Retinal pigment epithelial cell (primary cell): ENCODE measurements at regions not wholly inside any gene's neighbourhood (a gene's known extent, or its start where the extent isn't known, plus 50 kb on each side); places are given as distances from the start of the nearest gene placed in this dataset.

Experiments
- DNase-seq: peaks from one replicate; pipeline ENCODE4 v3.0.0-alpha.2; 2010; ENCODE audit warnings: low read depth
- H3K4me3 ChIP-seq: 2 replicates; pipeline ENCODE4 v1.5.1; 2011; ENCODE audit warnings: mild to moderate bottlenecking, low read length, control low read depth, moderate library complexity
- CTCF ChIP-seq: conservative IDR thresholded peaks from 2 replicates; pipeline ENCODE4 v1.5.1; 2011; ENCODE audit warnings: low read depth, low read length, control low read depth, inconsistent platforms

- H3K4me3 ChIP-seq: no peak overlapping the region
- no peak for DNase-seq
- TF ChIP-seq CTCF: no peak
Measured at GRCh38 chr18:70663141-70663540, 374.3 kb downstream of the SOCS6 start.

GRCh38 chr18:70662588-70662987, 373.7 kb downstream of the SOCS6 start:
- TF ChIP-seq CTCF: no peak
- no peak for DNase-seq
- no peak overlapping the region for H3K4me3 ChIP-seq

GRCh38 chr18:70659036-70659925, 370.4 kb downstream of the SOCS6 start:
- DNase-seq: no peak
- TF ChIP-seq CTCF: no peak
- no peak overlapping the region for H3K4me3 ChIP-seq

GRCh38 chr18:70653671-70654070, 364.8 kb downstream of the SOCS6 start:
- no peak overlapping the region for H3K4me3 ChIP-seq
- DNase-seq: no peak

GRCh38 chr18:70650878-70651277, 362.0 kb downstream of the SOCS6 start:
- TF ChIP-seq CTCF: no peak
- DNase-seq: no peak
- no peak overlapping the region for H3K4me3 ChIP-seq

More at GRCh38 chr18:70653671-70654070, 364.8 kb downstream of the SOCS6 start:
- TF ChIP-seq CTCF: no peak

- DNase-seq: no peak
- H3K4me3 ChIP-seq: no peak overlapping the region
- TF ChIP-seq CTCF: no peak
Measured at GRCh38 chr18:70649683-70650082, 360.8 kb downstream of the SOCS6 start.

- TF ChIP-seq CTCF: no peak
- no peak for DNase-seq
- H3K4me3 ChIP-seq: no peak overlapping the region
Measured at GRCh38 chr18:70645971-70646370, 357.1 kb downstream of the SOCS6 start.
